ENCODE measurements at regions not wholly inside any gene's neighbourhood (a gene's known extent, or its start where the extent isn't known, plus 50 kb on each side); places are given as distances from the start of the nearest gene placed in this dataset.

- TF ChIP-seq POLR2A (IDR thresholded peaks at IDR 0.05) (no peak), POLR2AphosphoS5 (IDR thresholded peaks at IDR 0.05) (peak in 1 of 3 donors; percentile 25)
These were observed 275.1 kb upstream of the NRP1 start for GRCh38 chr10:33609546-33609945.

Measured in stomach (tissue), 4 donors.